Body of pancreas (tissue), 4 donors: ENCODE measurements at regions not wholly inside any gene's neighbourhood (a gene's known extent, or its start where the extent isn't known, plus 50 kb on each side); places are given as distances from the start of the nearest gene placed in this dataset.

ENCODE experiments used
- ATAC-seq: fragments of 150-250 bp; one replicate; pipeline ENCODE4 v1.9.1; 2016
- DNase-seq, 4 donors: peaks; one replicate each; pipeline ENCODE4 v3.0.0-alpha.2; 2019
- H3K27ac ChIP-seq, 4 donors: fragments of 200-600 bp; sonication (generic); 1 replicate in 3 of 4; 2 replicates in 1 of 4; pipeline versions ENCODE4 v1.5.1 to v1.6.1; 2016 to 2019; ENCODE audit warnings: mild to moderate bottlenecking in 1 of 4, mixed read lengths in 1 of 4, moderate library complexity in 1 of 4
- H3K27me3 ChIP-seq, 2 donors: fragments of 200-600 bp; sonication (generic); one replicate each; pipeline ENCODE4 v1.6.0; 2016; ENCODE audit warnings: mild to moderate bottlenecking in 1 of 2
- H3K36me3 ChIP-seq, 2 donors: fragments of 200-600 bp; sonication (generic); replicated peaks in 1 of 2; 2 replicates each; pipeline ENCODE4 v1.5.1; 2016; ENCODE audit warnings: low read depth in 2 of 2; ENCODE audit not compliant: insufficient read depth in 1 of 2
- H3K4me1 ChIP-seq: fragments of 200-600 bp; sonication (generic); one replicate; pipeline ENCODE4 v1.6.0; 2016
- H3K4me3 ChIP-seq, 2 donors: fragments of 200-600 bp; sonication (generic); 1 replicate in 1 of 2; 2 replicates in 1 of 2; pipeline ENCODE4 v1.5.1; 2016 to 2019
- H3K9me3 ChIP-seq, 3 donors: fragments of 200-600 bp; sonication (generic); 1 replicate in 2 of 3; 2 replicates in 1 of 3; pipeline ENCODE4 v1.5.1; 2016
- POLR2A ChIP-seq, 3 donors: fragments of 450-650 bp; IDR thresholded peaks; one replicate each; pipeline ENCODE4 v1.6.1; 2016; ENCODE audit warnings: antibody characterized with exemption in 3 of 3, mild to moderate bottlenecking in 2 of 3
- WGBS, 2 donors: methylation state at CpG; one replicate each; pipeline ENCODE4 v1.1.5; 2017; 5-methylcytosine and 5-hydroxymethylcytosine counted together
- intact Hi-C: fragments of 100-400 bp; cut with DNase I; formaldehyde crosslinking; loops from one replicate; pipeline ENCODE4 v1.15.1; 2023
- TF ChIP-seq, protein P1 (sequence below), 7 experiments: fragments of 450-650 bp in 4 of 7; fragments of 200-600 bp in 3 of 7; sonication (generic) in 3 of 7; IDR thresholded peaks; one replicate each; pipeline ENCODE4 v1.5.1; 2016 to 2019; ENCODE audit warnings: antibody characterized with exemption in 7 of 7

DNA sequence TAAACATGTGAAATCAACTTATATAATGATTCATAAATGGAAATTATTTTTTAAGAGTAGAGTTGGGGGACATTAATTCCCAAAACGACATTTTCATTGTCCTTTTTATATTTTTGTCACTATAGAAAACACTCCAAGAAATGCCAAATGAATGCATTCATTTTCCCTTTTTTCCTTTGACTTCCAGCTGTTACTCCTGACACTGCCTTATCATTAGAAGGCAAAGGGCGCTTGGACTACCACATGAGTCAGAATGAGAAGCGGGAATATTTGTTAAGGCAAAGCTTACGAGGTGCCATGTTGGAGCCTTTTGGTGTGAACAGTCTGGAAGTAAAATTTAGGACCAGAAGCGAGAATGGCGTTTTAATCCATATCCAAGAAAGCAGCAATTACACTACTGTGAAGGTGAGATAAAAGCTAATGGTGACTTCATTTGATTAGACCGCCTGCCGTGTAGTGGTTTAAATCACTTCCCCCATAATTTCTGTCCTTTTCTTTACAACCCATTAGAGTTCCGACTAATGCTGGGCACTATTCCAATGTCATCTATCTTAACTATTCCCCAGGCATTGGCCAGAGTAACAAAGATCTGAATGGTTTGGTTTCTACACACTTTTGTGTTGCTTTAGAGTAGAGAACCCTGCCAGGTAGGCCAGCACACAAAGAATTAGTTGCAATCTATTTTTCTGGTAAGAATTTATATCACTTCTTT lies 166.7 kb downstream of the FAT4 start:
- H3K36me3 ChIP-seq: no peaks in the 10 kb centered on the region
- H3K27ac ChIP-seq: no peak overlapping the region
- no peaks in the 10 kb centered on the region for H3K4me1 ChIP-seq
- 68 to 69% methylated on average over 9 of the region's 9 CpGs for WGBS, 2 donors
- ATAC-seq (no peak), DNase-seq (no peak)
- H3K27me3 ChIP-seq: no peaks in the 10 kb centered on the region
- TF ChIP-seq, protein P1, sequence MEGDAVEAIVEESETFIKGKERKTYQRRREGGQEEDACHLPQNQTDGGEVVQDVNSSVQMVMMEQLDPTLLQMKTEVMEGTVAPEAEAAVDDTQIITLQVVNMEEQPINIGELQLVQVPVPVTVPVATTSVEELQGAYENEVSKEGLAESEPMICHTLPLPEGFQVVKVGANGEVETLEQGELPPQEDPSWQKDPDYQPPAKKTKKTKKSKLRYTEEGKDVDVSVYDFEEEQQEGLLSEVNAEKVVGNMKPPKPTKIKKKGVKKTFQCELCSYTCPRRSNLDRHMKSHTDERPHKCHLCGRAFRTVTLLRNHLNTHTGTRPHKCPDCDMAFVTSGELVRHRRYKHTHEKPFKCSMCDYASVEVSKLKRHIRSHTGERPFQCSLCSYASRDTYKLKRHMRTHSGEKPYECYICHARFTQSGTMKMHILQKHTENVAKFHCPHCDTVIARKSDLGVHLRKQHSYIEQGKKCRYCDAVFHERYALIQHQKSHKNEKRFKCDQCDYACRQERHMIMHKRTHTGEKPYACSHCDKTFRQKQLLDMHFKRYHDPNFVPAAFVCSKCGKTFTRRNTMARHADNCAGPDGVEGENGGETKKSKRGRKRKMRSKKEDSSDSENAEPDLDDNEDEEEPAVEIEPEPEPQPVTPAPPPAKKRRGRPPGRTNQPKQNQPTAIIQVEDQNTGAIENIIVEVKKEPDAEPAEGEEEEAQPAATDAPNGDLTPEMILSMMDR (IDR thresholded peaks at IDR 0.05): no peak
- TF ChIP-seq POLR2A (IDR thresholded peaks at IDR 0.05): no peak
- no peak overlapping the region for H3K4me3 ChIP-seq
- H3K9me3 ChIP-seq: no peaks in the 10 kb centered on the region
- intact Hi-C loops: no loop called here

DNA sequence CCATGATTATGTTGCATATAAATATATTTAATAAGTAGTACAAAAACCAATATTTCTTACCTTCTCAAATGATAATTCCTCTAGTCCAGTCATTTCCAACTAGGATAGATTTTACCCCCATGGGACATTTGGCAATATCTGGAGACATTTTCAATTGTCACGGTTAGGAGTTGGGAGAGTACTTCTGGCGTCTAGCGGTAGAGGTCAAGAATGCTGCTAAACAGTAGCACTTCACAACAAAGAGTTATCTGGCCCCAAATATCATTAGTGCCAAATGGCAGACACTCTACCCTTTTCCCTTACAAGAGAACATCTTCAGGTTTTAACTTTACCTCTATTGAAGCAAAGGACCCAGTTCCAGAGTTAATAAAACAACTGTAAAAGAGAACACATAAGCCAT lies 168.1 kb downstream of the FAT4 start:
- 53 to 88% methylated on average over 3 of the region's 3 CpGs for WGBS, 2 donors
- intact Hi-C loops: no loop called here

DNA sequence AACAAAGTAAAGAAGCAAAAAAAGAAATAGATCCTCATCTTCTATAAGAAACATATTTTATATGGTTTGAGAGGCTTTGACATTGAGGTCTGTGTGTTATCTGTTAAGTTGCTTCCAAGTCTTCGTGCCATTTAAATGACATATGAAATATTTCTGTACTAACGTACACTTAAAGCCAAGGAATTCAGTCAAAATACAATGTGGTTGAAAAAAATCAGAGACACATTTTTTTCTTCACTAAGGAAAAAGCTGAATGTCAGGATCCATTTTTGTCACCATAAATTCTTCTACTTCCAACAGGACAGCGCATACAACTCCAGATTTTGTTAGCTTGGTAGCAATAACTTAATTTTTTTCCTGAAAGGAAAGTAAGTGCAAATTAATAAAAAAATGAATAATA lies 168.5 kb downstream of the FAT4 start:
- no peak for DNase-seq
- intact Hi-C loops: no loop called here
- Histone ChIP-seq H3K9me3 (no peaks in the 10 kb centered on the region), H3K27ac (no peak overlapping the region), H3K27me3 (no peaks in the 10 kb centered on the region), H3K4me1 (no peaks in the 10 kb centered on the region), H3K4me3 (no peak overlapping the region), H3K36me3 (no peaks in the 10 kb centered on the region)
- ATAC-seq: no peak
- WGBS, 2 donors: 59 to 77% methylated on average over 3 of the region's 3 CpGs
- TF ChIP-seq, protein P1 (IDR thresholded peaks at IDR 0.05): no peak
- TF ChIP-seq POLR2A (IDR thresholded peaks at IDR 0.05): no peak

More for the DNA sequence above, 168.1 kb downstream of the FAT4 start:
- H3K27ac ChIP-seq: no peak overlapping the region
- no peaks in the 10 kb centered on the region for H3K36me3 ChIP-seq
- TF ChIP-seq, protein P1 (IDR thresholded peaks at IDR 0.05): no peak
- no peak for TF ChIP-seq POLR2A (IDR thresholded peaks at IDR 0.05)
- ATAC-seq (no peak), DNase-seq (no peak)
- H3K9me3 ChIP-seq: no peaks in the 10 kb centered on the region
- H3K4me3 ChIP-seq: no peak overlapping the region
- no peaks in the 10 kb centered on the region for H3K27me3 ChIP-seq
- H3K4me1 ChIP-seq: no peaks in the 10 kb centered on the region

DNA sequence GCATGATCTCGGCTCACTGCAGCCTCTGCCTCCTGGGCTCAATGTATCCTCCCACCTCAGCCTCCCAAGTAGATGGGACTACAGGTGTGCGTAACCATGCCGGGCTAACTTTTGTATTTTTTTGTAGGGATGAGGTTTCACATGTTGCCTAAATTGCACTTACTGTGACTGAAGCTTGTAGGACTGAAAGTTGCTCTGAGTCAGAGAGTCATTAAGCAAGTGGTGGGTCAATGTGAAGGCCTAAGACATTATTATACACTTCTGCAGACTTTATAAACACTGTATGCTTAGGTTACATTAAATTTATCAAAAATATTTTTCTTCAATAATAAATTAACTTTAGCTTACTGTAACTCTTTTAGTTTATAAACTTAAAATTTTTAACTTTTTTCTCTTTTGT lies 170.2 kb downstream of the FAT4 start:
- H3K4me3 ChIP-seq: no peak overlapping the region
- H3K9me3 ChIP-seq: no peaks in the 10 kb centered on the region
- no peaks in the 10 kb centered on the region for H3K27me3 ChIP-seq
- WGBS, 2 donors: 88 to 90% methylated on average over 3 of the region's 3 CpGs
- ATAC-seq (no peak), DNase-seq (no peak)
- H3K4me1 ChIP-seq: no peaks in the 10 kb centered on the region
- intact Hi-C loops: no loop called here
- H3K27ac ChIP-seq: no peak overlapping the region
- no peaks in the 10 kb centered on the region for H3K36me3 ChIP-seq
- TF ChIP-seq POLR2A (IDR thresholded peaks at IDR 0.05): no peak
- TF ChIP-seq, protein P1 (IDR thresholded peaks at IDR 0.05): no peak

DNA sequence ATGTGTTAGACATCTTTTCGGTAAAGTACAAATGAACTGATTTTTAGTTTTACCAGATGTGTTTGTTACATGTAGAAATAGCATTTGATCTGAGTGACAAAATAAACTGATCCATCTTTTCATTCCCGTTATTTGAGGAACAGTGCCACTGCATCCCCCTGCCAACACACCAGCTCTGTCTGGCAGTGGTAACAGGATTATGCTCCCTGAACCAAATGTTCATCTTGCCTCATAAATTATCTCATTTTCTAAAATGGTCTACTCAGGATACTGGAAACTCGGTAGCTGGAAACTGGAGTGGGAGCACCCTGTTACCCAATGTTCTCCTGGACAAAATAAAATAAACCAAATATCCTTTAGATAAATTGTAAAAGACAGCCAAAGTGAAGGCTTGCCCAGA lies 171.6 kb downstream of the FAT4 start:
- H3K27me3 ChIP-seq: no peaks in the 10 kb centered on the region
- DNase-seq: no peak
- no peak overlapping the region for H3K4me3 ChIP-seq
- no peak overlapping the region for H3K27ac ChIP-seq
- no peak for TF ChIP-seq POLR2A (IDR thresholded peaks at IDR 0.05)
- TF ChIP-seq, protein P1 (IDR thresholded peaks at IDR 0.05): no peak
- H3K36me3 ChIP-seq: no peaks in the 10 kb centered on the region
- intact Hi-C loops: no loop called here
- no peaks in the 10 kb centered on the region for H3K9me3 ChIP-seq
- H3K4me1 ChIP-seq: no peaks in the 10 kb centered on the region
- WGBS, 2 donors: 68 to 73% methylated on average over 3 of the region's 3 CpGs
- no peak for ATAC-seq
